ENCODE measurements at regions not wholly inside any gene's neighbourhood (a gene's known extent, or its start where the extent isn't known, plus 50 kb on each side); places are given as distances from the start of the nearest gene placed in this dataset.

DNA sequence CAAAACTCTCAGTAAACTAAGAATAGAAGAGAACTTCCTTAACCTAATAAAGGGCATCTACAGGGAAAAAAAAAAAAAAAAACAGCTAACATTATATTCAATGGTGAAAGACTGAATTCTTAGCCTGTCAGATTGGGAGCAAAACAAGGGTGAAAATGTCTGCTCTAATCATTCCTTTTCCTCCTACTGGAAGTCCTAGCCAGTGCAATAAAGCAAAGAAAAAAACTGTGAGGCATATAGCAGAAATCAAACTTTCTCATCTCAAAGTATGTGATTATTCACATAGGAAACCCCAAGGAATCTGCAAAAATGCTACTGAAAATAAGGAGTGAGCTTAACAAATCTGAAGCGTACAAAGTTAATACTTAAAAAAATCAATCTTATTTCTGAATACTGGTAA lies 170.7 kb downstream of the NUAK1 start:
- TF ChIP-seq, protein P1, sequence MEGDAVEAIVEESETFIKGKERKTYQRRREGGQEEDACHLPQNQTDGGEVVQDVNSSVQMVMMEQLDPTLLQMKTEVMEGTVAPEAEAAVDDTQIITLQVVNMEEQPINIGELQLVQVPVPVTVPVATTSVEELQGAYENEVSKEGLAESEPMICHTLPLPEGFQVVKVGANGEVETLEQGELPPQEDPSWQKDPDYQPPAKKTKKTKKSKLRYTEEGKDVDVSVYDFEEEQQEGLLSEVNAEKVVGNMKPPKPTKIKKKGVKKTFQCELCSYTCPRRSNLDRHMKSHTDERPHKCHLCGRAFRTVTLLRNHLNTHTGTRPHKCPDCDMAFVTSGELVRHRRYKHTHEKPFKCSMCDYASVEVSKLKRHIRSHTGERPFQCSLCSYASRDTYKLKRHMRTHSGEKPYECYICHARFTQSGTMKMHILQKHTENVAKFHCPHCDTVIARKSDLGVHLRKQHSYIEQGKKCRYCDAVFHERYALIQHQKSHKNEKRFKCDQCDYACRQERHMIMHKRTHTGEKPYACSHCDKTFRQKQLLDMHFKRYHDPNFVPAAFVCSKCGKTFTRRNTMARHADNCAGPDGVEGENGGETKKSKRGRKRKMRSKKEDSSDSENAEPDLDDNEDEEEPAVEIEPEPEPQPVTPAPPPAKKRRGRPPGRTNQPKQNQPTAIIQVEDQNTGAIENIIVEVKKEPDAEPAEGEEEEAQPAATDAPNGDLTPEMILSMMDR (IDR thresholded peaks at IDR 0.05; ENCODE audit: low read length), result no peak
- no peak for TF ChIP-seq EZH2 (IDR thresholded peaks at IDR 0.05; ENCODE audit: borderline replicate concordance, low read length)

All from OCI-LY1 (cell line).